Ascending aorta (tissue), 2 donors: ENCODE measurements at regions not wholly inside any gene's neighbourhood (a gene's known extent, or its start where the extent isn't known, plus 50 kb on each side); places are given as distances from the start of the nearest gene placed in this dataset.

Experiments
- DNase-seq, 2 donors: peaks; one replicate each; pipeline ENCODE4 v3.0.0-alpha.2; 2019; ENCODE audit warnings: low spot score in 2 of 2
- H3K27ac ChIP-seq, 2 donors: fragments of 200-600 bp; sonication (generic); one replicate each; pipeline ENCODE4 v1.5.1; 2016 to 2017; ENCODE audit warnings: mild to moderate bottlenecking in 1 of 2
- H3K27me3 ChIP-seq: fragments of 200-600 bp; sonication (generic); one replicate; pipeline ENCODE4 v1.5.1; 2017
- H3K36me3 ChIP-seq, 2 donors: fragments of 200-600 bp; sonication (generic); one replicate each; pipeline ENCODE4 v1.5.1; 2016
- H3K4me1 ChIP-seq, 2 donors: fragments of 200-600 bp; sonication (generic); one replicate each; pipeline ENCODE4 v1.5.1; 2016 to 2017; ENCODE audit warnings: mild to moderate bottlenecking in 1 of 2
- H3K4me3 ChIP-seq, 2 donors: fragments of 200-600 bp; sonication (generic); one replicate each; pipeline ENCODE4 v1.5.1; 2016 to 2017; ENCODE audit warnings: mild to moderate bottlenecking in 1 of 2
- H3K9me3 ChIP-seq, 2 donors: fragments of 200-600 bp; sonication (generic); one replicate each; pipeline ENCODE4 v1.5.1; 2016
- CTCF ChIP-seq, 3 experiments: fragments of 200-600 bp in 2 of 3; fragments of 450-650 bp in 1 of 3; sonication (generic) in 2 of 3; IDR thresholded peaks; one replicate each; pipeline ENCODE4 v1.5.1; 2016 to 2019; ENCODE audit warnings: antibody characterized with exemption in 3 of 3, mild to moderate bottlenecking in 1 of 3, moderate library complexity in 1 of 3
- intact Hi-C: fragments of 100-400 bp; cut with DNase I; formaldehyde crosslinking; loops from one replicate; pipeline ENCODE4 v1.15.1; 2023

GRCh38 chr3:69579306-69580041 is 159.8 kb upstream of the MITF start:
- intact Hi-C loops = no loop called here
- Histone ChIP-seq H3K27me3 (no peaks in the 10 kb centered on the region), H3K9me3 (no peaks in the 10 kb centered on the region), H3K36me3 (no peaks in the 10 kb centered on the region), H3K27ac (no peak overlapping the region), H3K4me1 (no peaks in the 10 kb centered on the region), H3K4me3 (no peak overlapping the region)
- no peak for TF ChIP-seq CTCF (IDR thresholded peaks at IDR 0.05)
- DNase-seq = no peak

GRCh38 chr3:69569520-69569919 is 169.7 kb upstream of the MITF start:
- DNase-seq = no peak
- Histone ChIP-seq H3K36me3 (no peaks in the 10 kb centered on the region), H3K4me1 (no peaks in the 10 kb centered on the region), H3K9me3 (no peaks in the 10 kb centered on the region), H3K27me3 (no peaks in the 10 kb centered on the region), H3K4me3 (no peak overlapping the region), H3K27ac (no peak overlapping the region)
- no peak for TF ChIP-seq CTCF (IDR thresholded peaks at IDR 0.05)
- intact Hi-C loops = no loop called here

DNA sequence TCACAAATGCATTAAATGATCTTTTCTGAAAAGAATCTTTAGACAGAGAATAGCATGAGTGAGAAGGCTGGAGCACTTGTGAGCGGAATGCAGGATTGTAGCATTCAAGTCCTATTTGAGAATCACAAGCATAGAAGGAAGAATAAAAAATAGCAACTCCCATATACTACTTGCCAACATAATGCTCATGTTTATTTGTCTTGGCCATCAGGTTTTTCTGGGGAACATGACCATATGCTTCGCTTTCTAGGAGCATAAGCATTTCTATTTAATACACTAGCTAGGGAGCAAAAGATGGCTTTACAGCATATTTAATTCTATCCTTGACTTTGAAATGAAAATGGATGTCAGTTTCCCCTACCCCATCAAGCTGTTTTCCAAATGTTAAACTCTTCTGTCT is 170.3 kb upstream of the MITF start:
- Histone ChIP-seq H3K27ac (no peak overlapping the region), H3K4me3 (no peak overlapping the region), H3K9me3 (no peaks in the 10 kb centered on the region), H3K4me1 (no peaks in the 10 kb centered on the region), H3K27me3 (no peaks in the 10 kb centered on the region), H3K36me3 (no peaks in the 10 kb centered on the region)
- DNase-seq = no peak
- no peak for TF ChIP-seq CTCF (IDR thresholded peaks at IDR 0.05)
- intact Hi-C loops = no loop called here

- no peaks in the 10 kb centered on the region for H3K4me1 ChIP-seq
- intact Hi-C loops = no loop called here
- no peak overlapping the region for H3K4me3 ChIP-seq
- no peaks in the 10 kb centered on the region for H3K9me3 ChIP-seq
- no peaks in the 10 kb centered on the region for H3K27me3 ChIP-seq
- H3K27ac ChIP-seq = no peak overlapping the region
- no peak for DNase-seq
- no peaks in the 10 kb centered on the region for H3K36me3 ChIP-seq
- TF ChIP-seq CTCF (IDR thresholded peaks at IDR 0.05) = no peak
Observed at GRCh38 chr3:69568458-69568857, 170.8 kb upstream of the MITF start.

DNA sequence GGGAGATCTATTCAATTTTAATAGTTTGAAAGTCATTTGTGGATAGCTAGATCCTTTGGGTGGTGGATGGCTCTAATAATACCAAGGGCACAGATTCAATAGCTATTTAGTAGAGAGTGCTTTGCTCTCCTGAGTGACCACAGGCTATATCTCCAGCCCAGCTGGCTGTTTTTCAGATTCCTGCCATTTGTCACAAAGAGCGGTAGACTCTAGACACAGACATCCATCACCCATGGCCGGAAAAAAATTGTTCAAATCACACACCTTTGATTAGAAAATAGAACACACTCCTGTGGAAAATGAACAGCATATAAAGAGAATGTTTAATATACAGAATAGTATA is 171.6 kb upstream of the MITF start:
- intact Hi-C loops = no loop called here
- Histone ChIP-seq H3K27ac (no peak overlapping the region), H3K9me3 (no peaks in the 10 kb centered on the region), H3K36me3 (no peaks in the 10 kb centered on the region), H3K4me3 (no peak overlapping the region), H3K27me3 (no peaks in the 10 kb centered on the region), H3K4me1 (no peaks in the 10 kb centered on the region)
- no peak for TF ChIP-seq CTCF (IDR thresholded peaks at IDR 0.05)
- DNase-seq = no peak
